Daoy (cell line): ENCODE measurements at regions not wholly inside any gene's neighbourhood (a gene's known extent, or its start where the extent isn't known, plus 50 kb on each side); places are given as distances from the start of the nearest gene placed in this dataset.

Source experiments
- DNase-seq: peaks from one replicate; pipeline ENCODE4 v3.0.0-alpha.2; 2015; ENCODE audit warnings: low read depth

DNA sequence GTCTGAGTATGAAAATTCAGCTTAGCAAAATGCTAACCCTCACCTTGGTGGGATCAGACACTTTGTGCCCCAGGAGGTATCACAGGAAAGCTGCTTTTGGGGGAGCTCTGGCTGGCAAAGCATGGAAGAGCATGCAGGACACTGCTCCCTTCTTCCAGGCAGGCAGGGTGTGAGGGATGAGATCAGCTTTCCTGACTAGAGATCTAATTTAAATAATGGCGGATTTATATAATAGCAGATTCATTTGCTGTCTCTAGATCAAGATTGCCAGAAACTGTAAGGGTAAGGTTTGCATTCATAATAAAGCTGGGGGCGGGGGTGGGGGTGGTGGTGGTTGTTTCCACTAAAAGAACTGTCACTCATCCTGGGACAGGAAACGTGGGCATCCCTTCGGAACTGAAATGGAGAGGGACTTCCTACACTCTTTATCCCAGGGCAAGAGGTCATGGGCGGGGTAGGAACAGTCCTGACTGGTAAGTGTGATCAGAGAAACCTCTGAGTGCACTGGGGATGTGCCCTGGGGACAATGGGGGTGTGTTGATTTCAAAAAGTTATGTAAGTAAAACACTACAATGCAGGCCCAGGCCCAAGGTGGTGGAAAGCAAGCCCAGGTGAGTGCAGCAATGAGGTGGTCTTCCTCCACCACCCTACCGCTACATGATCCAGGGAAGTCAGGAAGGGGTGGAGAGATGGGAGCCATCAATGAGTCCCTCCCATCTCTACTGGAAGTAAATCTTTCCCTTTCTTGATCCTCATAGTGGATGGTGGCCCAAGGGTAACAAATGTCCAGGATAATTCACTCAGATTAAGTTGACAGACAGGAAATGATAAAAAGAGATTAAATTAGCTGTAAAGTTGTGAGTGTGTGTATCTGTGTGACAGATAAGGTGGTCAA lies 171.4 kb upstream of the SERPINE2 start:
- no peak for DNase-seq

DNA sequence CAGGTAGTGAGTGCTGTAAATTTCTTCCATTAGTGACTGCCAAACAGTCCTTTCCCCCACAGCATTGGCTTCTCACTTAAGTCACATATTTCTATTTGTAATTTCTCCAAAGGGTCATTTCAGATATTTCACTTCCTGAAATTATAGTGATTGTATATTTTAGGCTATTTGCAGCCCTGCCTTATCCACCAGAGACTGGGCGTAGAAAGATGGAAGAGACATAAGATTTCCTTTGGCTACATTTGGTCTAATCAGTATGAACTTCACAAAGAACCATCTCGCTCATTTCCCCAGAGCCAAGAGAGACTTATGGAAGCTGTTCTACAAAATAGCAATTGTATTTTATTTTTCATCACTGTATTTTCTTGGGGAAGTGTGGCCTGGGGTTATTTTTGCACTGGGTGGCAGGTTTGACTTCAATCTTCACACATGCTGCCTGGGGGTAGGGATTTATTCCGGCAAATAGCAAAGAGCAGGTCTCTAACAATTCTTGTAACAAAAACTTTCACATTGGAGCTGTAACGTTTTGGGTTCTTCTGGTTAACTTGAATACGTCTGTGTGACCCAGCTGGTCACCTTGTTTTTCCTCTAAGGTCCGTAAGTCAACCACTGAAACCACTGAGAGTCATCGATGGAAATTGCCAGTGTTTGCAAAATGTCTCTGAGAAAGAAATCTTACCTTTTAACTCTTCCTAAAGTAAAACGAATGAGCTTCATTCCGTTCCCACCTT lies 170.6 kb upstream of the SERPINE2 start:
- DNase-seq: no peak

DNA sequence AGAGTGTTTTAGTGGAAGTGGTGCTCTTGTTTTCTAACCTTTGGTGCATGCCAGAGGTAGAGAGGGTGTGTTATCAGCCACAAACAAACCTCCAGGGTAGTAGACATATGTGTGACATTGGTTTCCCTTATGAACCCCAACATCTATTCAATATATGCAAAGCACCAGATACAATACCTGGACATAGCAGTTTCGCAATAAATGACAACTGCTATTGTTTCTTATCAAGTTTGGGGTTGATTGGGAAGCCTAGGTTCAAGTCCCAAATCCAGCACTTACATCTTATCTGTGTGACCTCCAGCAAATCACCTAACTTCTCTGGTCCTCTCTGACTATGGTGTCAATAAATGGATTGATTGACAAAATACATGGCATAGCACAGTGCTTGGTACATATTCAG lies 169.4 kb upstream of the SERPINE2 start:
- DNase-seq: no peak

DNA sequence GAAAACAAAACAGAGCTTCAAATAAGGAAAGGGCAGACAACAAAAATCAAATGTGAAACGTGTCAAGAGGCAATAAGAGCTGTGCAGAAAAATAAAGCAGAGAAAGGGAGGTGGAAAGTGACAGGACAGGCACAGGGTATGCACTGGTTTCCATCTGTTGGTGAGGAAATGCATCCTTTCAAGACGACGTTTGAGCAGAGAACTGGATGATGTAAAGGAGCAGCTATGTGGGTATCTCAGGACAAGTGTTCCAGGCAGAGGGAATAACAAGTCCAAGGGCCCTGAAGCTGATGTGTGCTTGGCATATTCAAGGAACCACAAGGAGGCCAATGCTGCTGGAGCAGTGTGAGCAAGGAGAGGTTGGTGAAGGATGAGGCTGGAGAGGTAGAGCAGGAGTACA lies 168.9 kb upstream of the SERPINE2 start:
- DNase-seq: no peak

- no peak for DNase-seq
Observed at GRCh38 chr2:224206816-224207215, 167.7 kb upstream of the SERPINE2 start.

- DNase-seq: no peak
Observed at GRCh38 chr2:224202281-224202865, 163.3 kb upstream of the SERPINE2 start.

GRCh38 chr2:224198436-224198835 lies 159.3 kb upstream of the SERPINE2 start:
- no peak for DNase-seq

- no peak for DNase-seq
Observed at GRCh38 chr2:224196810-224197209, 157.7 kb upstream of the SERPINE2 start.

- no peak for DNase-seq
Observed at GRCh38 chr2:224195925-224196571, 157.0 kb upstream of the SERPINE2 start.

DNA sequence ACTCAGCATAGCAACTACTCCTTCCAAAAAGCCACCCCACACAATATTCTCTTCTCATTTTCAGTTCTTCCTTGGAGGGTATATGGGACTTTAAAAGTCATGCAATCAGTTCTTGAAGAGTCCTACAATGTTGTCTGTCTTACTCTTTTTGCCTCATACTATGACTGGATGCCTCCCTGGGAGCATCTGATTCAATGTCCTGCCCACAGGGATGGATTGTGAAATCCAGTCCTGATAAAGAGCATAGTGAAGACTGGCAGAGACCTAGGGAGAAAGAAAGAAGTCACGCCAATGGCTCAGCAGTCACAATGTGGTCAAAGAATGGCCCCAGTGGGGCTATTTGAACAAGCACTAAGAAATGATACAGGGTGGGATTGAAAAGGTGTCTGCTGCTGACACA lies 155.1 kb upstream of the SERPINE2 start:
- DNase-seq: no peak

GRCh38 chr2:224191465-224191864 lies 152.4 kb upstream of the SERPINE2 start:
- no peak for DNase-seq

DNA sequence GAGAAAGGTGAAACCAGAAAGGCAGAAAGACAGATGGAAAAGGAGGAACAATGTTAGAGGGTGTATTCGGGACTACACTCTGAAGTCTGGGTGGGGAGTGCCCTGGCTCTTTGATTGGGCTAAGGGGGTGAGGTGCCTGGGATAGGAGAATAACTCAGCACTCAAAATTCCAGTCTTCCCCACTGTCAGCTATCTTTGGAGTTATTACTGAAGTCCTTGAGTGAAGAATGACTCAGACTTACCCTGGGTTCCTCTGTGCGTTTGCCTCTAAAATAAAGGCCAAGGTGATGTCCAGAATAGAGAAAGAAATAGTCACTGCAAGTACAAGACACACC lies 151.8 kb upstream of the SERPINE2 start:
- no peak for DNase-seq

GRCh38 chr2:224190234-224190935 lies 151.3 kb upstream of the SERPINE2 start:
- no peak for DNase-seq

DNA sequence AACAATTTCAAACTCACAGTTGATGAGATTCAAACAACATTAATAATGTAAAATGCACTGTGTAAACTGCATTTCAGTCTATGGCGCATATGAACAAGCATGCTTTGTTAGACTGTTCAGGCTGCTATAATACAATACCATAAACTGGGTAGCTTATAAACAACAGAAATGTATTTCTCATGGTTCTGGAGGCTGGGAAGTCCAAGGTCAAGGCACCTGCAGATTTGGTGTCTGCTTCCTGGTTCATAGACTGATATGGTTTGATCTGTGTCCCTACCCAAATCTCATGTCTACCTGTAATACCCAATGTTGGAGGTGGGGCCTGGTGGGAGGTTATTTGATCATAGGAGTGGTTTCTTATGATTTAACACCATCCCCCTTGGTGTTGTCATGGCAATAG lies 148.1 kb upstream of the SERPINE2 start:
- DNase-seq: no peak

DNA sequence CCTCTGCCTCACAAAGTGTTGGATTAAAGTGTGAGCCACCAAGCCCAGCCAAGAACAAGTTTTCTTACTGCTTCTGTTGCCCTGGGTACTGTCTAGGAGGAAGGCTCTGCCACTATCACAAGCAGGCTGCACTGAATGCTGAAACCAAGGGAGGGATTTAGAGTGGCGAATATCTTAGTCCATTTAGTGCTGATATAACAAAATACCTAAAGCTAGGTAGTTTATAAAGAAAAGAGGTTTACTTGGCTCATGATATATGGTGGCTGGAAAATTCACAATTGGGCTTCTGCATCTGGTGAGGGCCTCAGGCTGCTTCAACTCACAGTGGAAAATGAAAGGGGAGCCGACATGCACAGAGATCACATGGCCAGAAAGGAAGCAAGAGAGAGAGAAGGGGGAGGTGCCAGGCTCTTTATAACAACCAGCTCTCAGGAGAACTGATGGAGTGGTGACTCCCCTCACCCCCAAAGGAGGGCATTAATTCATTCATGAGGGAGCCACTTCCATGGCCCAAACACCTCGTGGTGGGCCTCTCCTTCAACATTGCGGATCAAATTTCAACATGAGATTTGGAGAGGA lies 146.0 kb upstream of the SERPINE2 start:
- no peak for DNase-seq

DNA sequence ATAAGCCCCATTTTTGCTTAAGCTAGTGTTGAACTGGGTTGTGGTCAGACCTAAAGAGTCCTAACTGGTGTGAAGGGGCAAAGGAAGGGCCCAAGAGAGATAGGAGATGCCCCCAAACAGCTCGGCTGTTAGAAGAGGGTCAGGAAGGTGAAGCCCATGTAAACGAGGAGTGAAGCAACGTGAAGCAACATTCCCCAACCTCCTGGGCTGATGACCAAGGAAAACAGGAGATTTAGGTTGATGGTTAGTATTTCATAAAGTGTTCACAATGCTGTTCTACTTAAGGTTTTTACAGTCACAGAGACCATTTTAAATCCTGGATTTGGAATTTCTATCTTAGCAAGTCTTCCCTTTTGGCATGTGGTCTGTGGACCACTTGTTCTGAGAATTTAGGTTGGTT lies 144.0 kb upstream of the SERPINE2 start:
- DNase-seq: no peak

- no peak for DNase-seq
Observed at GRCh38 chr2:224182498-224182897, 143.4 kb upstream of the SERPINE2 start.

DNA sequence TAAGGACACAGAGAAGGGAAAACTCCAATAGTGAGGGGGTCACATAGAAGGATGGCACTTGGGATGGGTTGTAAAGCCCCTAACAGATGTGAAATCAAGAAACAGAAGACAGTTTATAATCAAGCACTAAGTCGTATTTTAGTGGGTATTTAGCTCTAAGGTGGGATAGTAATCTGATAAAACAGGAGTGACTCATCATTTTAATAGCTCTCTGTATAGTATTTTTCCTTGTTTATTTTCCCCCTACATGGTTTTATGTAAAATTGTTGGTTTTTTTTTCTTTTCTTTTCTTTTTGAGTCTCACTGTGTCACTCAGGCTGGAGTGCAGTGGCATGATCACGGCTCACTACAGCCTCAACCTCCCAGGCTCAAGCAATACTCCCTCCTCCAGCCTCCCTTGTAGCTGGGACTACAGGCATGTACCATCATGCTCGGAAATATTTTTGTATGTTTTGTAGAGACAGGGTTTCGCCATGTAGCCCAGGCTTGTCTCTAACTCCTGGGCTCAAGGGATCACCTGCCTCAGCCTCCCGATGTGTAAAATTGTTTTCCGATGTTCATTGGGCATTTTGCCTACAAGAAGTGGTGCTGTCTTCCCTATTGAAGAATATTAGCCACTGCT lies 142.6 kb upstream of the SERPINE2 start:
- no peak for DNase-seq

GRCh38 chr2:224180810-224181209 lies 141.7 kb upstream of the SERPINE2 start:
- no peak for DNase-seq

GRCh38 chr2:224178056-224178455 lies 139.0 kb upstream of the SERPINE2 start:
- DNase-seq: no peak

- no peak for DNase-seq
Observed at GRCh38 chr2:224175538-224175937, 136.5 kb upstream of the SERPINE2 start.
